Neural progenitor cell (in vitro differentiated cells): ENCODE measurements at regions not wholly inside any gene's neighbourhood (a gene's known extent, or its start where the extent isn't known, plus 50 kb on each side); places are given as distances from the start of the nearest gene placed in this dataset.

Experiments
- EZH2 ChIP-seq: fragments of 200-600 bp; sonication (generic); IDR thresholded peaks from 2 replicates; pipeline ENCODE4 v1.6.1; 2017; ENCODE audit warnings: antibody characterized with exemption, mild to moderate bottlenecking, moderate library complexity
- EZH2phosphoT487 ChIP-seq: fragments of 200-600 bp; sonication (generic); IDR thresholded peaks from 2 replicates; pipeline ENCODE4 v1.6.1; 2017; ENCODE audit warnings: antibody characterized with exemption
- TF ChIP-seq, protein P1 (sequence below): fragments of 200-600 bp; sonication (generic); IDR thresholded peaks from 2 replicates; pipeline ENCODE4 v1.5.1; 2017; ENCODE audit warnings: antibody characterized with exemption, mild to moderate bottlenecking

GRCh38 chr6:79764747-79765146 lies 133.6 kb downstream of the SH3BGRL2 start:
- TF ChIP-seq, protein P1, sequence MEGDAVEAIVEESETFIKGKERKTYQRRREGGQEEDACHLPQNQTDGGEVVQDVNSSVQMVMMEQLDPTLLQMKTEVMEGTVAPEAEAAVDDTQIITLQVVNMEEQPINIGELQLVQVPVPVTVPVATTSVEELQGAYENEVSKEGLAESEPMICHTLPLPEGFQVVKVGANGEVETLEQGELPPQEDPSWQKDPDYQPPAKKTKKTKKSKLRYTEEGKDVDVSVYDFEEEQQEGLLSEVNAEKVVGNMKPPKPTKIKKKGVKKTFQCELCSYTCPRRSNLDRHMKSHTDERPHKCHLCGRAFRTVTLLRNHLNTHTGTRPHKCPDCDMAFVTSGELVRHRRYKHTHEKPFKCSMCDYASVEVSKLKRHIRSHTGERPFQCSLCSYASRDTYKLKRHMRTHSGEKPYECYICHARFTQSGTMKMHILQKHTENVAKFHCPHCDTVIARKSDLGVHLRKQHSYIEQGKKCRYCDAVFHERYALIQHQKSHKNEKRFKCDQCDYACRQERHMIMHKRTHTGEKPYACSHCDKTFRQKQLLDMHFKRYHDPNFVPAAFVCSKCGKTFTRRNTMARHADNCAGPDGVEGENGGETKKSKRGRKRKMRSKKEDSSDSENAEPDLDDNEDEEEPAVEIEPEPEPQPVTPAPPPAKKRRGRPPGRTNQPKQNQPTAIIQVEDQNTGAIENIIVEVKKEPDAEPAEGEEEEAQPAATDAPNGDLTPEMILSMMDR = no peak
- TF ChIP-seq EZH2 (no peak), EZH2phosphoT487 (no peak)
